GM18909 (cell line): ENCODE measurements at regions not wholly inside any gene's neighbourhood (a gene's known extent, or its start where the extent isn't known, plus 50 kb on each side); places are given as distances from the start of the nearest gene placed in this dataset.

Experiments used
- ATAC-seq: cut with Tn5 transposase; IDR thresholded peaks from one replicate; pipeline ENCODE4 v1.9.1; 2021; ENCODE audit warnings: mild to moderate bottlenecking; ENCODE audit not compliant: unreplicated experiment, poor library complexity

GRCh38 chr6:165091121-165091785, 218.2 kb downstream of the C6orf118 start:
- ATAC-seq, result no peak

- ATAC-seq, result no peak
These were observed 219.2 kb downstream of the C6orf118 start for GRCh38 chr6:165090242-165090641.

GRCh38 chr6:165086814-165087213, 222.6 kb downstream of the C6orf118 start:
- ATAC-seq, result no peak

GRCh38 chr6:165082636-165083035, 226.8 kb downstream of the C6orf118 start:
- ATAC-seq, result no peak

- no peak for ATAC-seq
These were observed 227.4 kb downstream of the C6orf118 start for GRCh38 chr6:165081944-165082532.

GRCh38 chr6:165077876-165078275, 231.5 kb downstream of the C6orf118 start:
- ATAC-seq, result no peak

GRCh38 chr6:165071906-165072305, 237.5 kb downstream of the C6orf118 start:
- ATAC-seq, result no peak

GRCh38 chr6:165060720-165061119, 248.7 kb downstream of the C6orf118 start:
- ATAC-seq, result no peak

GRCh38 chr6:165059032-165059431, 250.4 kb downstream of the C6orf118 start:
- no peak for ATAC-seq

GRCh38 chr6:165056292-165056691, 253.1 kb downstream of the C6orf118 start:
- ATAC-seq, result no peak

GRCh38 chr6:165055231-165055630, 254.2 kb downstream of the C6orf118 start:
- ATAC-seq, result no peak

- no peak for ATAC-seq
These were observed 256.6 kb downstream of the C6orf118 start for GRCh38 chr6:165052561-165053480.

GRCh38 chr6:165049362-165049761, 260.0 kb downstream of the C6orf118 start:
- ATAC-seq, result no peak

GRCh38 chr6:165047952-165048351, 261.5 kb downstream of the C6orf118 start:
- ATAC-seq, result no peak

GRCh38 chr6:165045631-165046030, 263.8 kb downstream of the C6orf118 start:
- no peak for ATAC-seq

GRCh38 chr6:165042912-165043311, 266.5 kb downstream of the C6orf118 start:
- no peak for ATAC-seq

GRCh38 chr6:165040440-165040839, 269.0 kb downstream of the C6orf118 start:
- ATAC-seq, result no peak

- no peak for ATAC-seq
These were observed 275.1 kb downstream of the C6orf118 start for GRCh38 chr6:165034271-165034741.

GRCh38 chr6:165031502-165031901, 277.9 kb downstream of the C6orf118 start:
- ATAC-seq, result no peak

- no peak for ATAC-seq
These were observed 284.4 kb downstream of the C6orf118 start for GRCh38 chr6:165025040-165025439.

- no peak for ATAC-seq
These were observed 289.7 kb downstream of the C6orf118 start for GRCh38 chr6:165019681-165020080.
